Mesodermal cell (in vitro differentiated cells): ENCODE measurements at regions not wholly inside any gene's neighbourhood (a gene's known extent, or its start where the extent isn't known, plus 50 kb on each side); places are given as distances from the start of the nearest gene placed in this dataset.

Source experiments
- H3K27ac ChIP-seq: 2 replicates; pipeline ENCODE4 v1.7.0; 2013; ENCODE audit warnings: mild to moderate bottlenecking, low read depth, low read length, moderate library complexity; ENCODE audit not compliant: severe bottlenecking
- H3K36me3 ChIP-seq: 2 replicates; pipeline ENCODE4 v1.7.1; 2013; ENCODE audit warnings: mild to moderate bottlenecking, low read length, moderate library complexity; ENCODE audit not compliant: control insufficient read depth, insufficient read depth
- H3K4me1 ChIP-seq: one replicate; pipeline ENCODE4 v1.7.1; 2013; ENCODE audit warnings: mild to moderate bottlenecking, low read length; ENCODE audit not compliant: insufficient read depth, control insufficient read depth, poor library complexity, severe bottlenecking
- H3K4me3 ChIP-seq: 2 replicates; pipeline ENCODE4 v1.7.0; 2013; ENCODE audit warnings: low read length, control low read depth, mild to moderate bottlenecking; ENCODE audit not compliant: insufficient read depth, poor library complexity, severe bottlenecking; ENCODE audit errors: extremely low read depth
- H3K9me3 ChIP-seq: 2 replicates; pipeline ENCODE4 v1.7.1; 2013; ENCODE audit warnings: mild to moderate bottlenecking, low read length, moderate library complexity; ENCODE audit not compliant: control insufficient read depth
- WGBS, 2 experiments: methylation state at CpG; one replicate each; pipeline ENCODE4 v1.1.5; 2013; ENCODE audit warnings: missing lambda C conversion rate in 2 of 2; ENCODE audit not compliant: insufficient coverage in 2 of 2; 5-methylcytosine and 5-hydroxymethylcytosine counted together

GRCh38 chr11:28730889-28731288 is 622.7 kb downstream of the METTL15 start:
- H3K4me3 ChIP-seq = no peak overlapping the region
- H3K4me1 ChIP-seq = no peaks in the 10 kb centered on the region
- no peaks in the 10 kb centered on the region for H3K9me3 ChIP-seq
- 67 to 71% methylated on average over 1 of the region's 2 CpGs for WGBS, 2 experiments
- no peaks in the 10 kb centered on the region for H3K36me3 ChIP-seq
- no peak overlapping the region for H3K27ac ChIP-seq

GRCh38 chr11:28730336-28730735 is 622.1 kb downstream of the METTL15 start:
- WGBS, 2 experiments = 76 to 100% methylated on average over 2 to 3 of the region's 3 CpGs
- H3K36me3 ChIP-seq = no peaks in the 10 kb centered on the region
- H3K4me1 ChIP-seq = no peaks in the 10 kb centered on the region
- no peaks in the 10 kb centered on the region for H3K9me3 ChIP-seq
- no peak overlapping the region for H3K27ac ChIP-seq
- H3K4me3 ChIP-seq = no peak overlapping the region

DNA sequence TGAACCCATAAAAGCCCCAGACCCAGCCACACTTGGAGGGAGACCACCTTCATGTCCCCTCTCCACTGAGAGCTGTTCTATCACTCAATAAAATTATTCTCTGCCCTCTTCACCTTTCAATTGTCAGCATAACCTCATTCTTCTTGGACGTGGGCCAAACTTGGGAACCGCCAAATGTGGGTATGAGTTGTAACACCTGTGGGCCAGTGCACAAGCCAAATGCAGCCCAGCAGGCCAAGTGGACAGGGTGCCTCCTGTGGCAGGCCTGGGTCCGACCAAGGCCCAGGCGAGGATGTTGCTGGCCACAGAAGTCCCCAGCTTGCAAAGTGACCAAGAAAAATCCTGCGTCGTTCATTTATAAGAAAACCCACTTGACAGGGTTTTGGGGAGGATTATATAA is 621.2 kb downstream of the METTL15 start:
- Histone ChIP-seq H3K9me3 (no peaks in the 10 kb centered on the region), H3K36me3 (no peaks in the 10 kb centered on the region), H3K4me1 (no peaks in the 10 kb centered on the region), H3K27ac (no peak overlapping the region), H3K4me3 (no peak overlapping the region)
- WGBS, 2 experiments = 93 to 100% methylated on average over 4 to 5 of the region's 6 CpGs

DNA sequence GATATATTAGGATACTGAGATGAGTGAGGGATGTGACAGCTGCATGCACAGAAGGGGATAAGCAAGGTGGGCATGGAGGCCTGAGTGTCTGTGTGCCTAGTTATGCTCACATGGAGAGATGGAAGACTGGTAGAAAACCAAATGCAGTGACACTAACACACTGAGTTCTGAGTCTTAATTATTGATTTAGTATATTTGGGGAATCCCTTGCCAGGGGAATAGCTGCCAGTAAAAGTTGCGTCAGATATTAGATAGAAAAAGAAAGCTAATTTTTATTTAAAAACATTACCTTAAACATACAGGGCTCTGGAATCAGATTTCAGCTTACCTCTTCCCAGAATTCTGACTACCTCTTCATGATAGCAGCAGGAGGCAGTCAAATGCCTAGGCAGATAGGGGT is 620.5 kb downstream of the METTL15 start:
- Histone ChIP-seq H3K27ac (no peak overlapping the region), H3K4me1 (no peaks in the 10 kb centered on the region), H3K4me3 (no peak overlapping the region), H3K9me3 (no peaks in the 10 kb centered on the region), H3K36me3 (no peaks in the 10 kb centered on the region)
- WGBS, 2 experiments = no CpG with 5 or more reads among the region's 1 CpG

GRCh38 chr11:28727254-28727653 is 619.1 kb downstream of the METTL15 start:
- Histone ChIP-seq H3K4me3 (no peak overlapping the region), H3K9me3 (no peaks in the 10 kb centered on the region), H3K36me3 (no peaks in the 10 kb centered on the region), H3K4me1 (no peaks in the 10 kb centered on the region), H3K27ac (no peak overlapping the region)
- WGBS, 2 experiments = 100% methylated on average over 2 of the region's 3 CpGs; no CpG with 5 or more reads in 1 of the 2 experiments

DNA sequence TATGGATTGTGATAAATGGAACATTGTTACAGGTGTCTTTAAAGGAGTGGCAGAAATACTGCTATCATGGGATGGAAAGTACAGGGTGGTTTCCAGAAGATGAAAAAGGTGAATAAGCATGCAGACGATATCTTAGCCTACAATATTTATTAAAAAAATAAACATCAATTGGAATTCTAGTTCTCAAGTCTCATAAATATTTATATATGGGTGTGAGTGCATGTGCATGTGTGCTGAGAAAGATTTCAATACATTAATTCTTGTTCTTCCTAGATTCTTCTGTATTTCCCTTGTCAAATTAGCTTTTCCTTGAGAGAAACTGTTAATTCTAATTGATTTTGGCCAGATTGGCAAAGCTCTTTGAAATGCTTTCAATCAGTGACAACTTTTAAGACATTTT is 618.2 kb downstream of the METTL15 start:
- no CpG with 5 or more reads among the region's 1 CpG for WGBS, 2 experiments
- Histone ChIP-seq H3K4me1 (no peaks in the 10 kb centered on the region), H3K27ac (no peak overlapping the region), H3K4me3 (no peak overlapping the region), H3K36me3 (no peaks in the 10 kb centered on the region), H3K9me3 (no peaks in the 10 kb centered on the region)

DNA sequence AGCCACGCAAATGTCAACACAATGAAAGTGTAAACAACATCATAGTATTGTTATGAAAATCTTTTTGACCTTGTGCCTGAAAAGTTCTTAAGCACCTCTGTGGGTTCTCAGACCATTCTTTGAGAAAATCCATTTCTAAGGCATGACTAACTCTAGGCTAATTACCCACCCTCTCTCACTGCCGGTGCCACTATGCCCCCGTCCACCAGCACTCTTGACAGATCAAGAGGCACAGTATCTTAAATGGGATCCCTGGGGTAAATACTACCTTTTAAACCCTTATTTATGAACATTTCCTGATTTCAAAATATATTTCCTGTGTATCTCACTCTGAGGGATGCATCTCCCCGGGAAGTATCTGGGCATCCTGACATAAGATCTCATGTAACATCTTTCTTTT is 607.5 kb downstream of the METTL15 start:
- Histone ChIP-seq H3K4me1 (no peaks in the 10 kb centered on the region), H3K4me3 (no peak overlapping the region), H3K36me3 (no peaks in the 10 kb centered on the region), H3K27ac (no peak overlapping the region), H3K9me3 (no peaks in the 10 kb centered on the region)
- 31 to 57% methylated on average over 2 to 3 of the region's 4 CpGs for WGBS, 2 experiments

DNA sequence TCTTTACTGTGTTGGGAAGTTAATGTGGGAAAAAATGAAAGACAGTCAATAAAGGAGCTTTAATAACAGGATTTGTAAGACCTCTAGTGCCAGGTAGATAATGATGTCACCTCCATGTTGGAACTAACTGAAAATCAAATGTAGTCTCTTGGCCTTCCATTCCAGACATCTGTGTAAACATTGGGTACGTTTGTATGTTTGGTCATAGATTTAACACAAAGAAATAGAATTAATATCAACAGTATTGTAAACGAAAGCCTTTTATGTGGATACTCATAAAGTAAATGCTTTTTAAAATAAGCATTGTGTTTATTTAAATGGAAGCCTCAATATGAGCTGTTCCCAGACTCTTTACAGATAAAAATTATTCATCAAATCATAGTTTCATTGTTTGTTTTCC is 605.7 kb downstream of the METTL15 start:
- Histone ChIP-seq H3K36me3 (no peaks in the 10 kb centered on the region), H3K9me3 (no peaks in the 10 kb centered on the region), H3K4me1 (no peaks in the 10 kb centered on the region), H3K4me3 (no peak overlapping the region), H3K27ac (no peak overlapping the region)
- WGBS, 2 experiments = no CpG with 5 or more reads among the region's 2 CpGs

GRCh38 chr11:28708075-28708474 is 599.9 kb downstream of the METTL15 start:
- no peak overlapping the region for H3K4me3 ChIP-seq
- H3K9me3 ChIP-seq = no peaks in the 10 kb centered on the region
- WGBS, 2 experiments = no CpG with 5 or more reads among the region's 2 CpGs
- H3K27ac ChIP-seq = no peak overlapping the region
- no peaks in the 10 kb centered on the region for H3K4me1 ChIP-seq
- no peaks in the 10 kb centered on the region for H3K36me3 ChIP-seq

GRCh38 chr11:28704801-28705200 is 596.6 kb downstream of the METTL15 start:
- no peaks in the 10 kb centered on the region for H3K9me3 ChIP-seq
- no peaks in the 10 kb centered on the region for H3K36me3 ChIP-seq
- H3K4me1 ChIP-seq = no peaks in the 10 kb centered on the region
- H3K27ac ChIP-seq = no peak overlapping the region
- no peak overlapping the region for H3K4me3 ChIP-seq

DNA sequence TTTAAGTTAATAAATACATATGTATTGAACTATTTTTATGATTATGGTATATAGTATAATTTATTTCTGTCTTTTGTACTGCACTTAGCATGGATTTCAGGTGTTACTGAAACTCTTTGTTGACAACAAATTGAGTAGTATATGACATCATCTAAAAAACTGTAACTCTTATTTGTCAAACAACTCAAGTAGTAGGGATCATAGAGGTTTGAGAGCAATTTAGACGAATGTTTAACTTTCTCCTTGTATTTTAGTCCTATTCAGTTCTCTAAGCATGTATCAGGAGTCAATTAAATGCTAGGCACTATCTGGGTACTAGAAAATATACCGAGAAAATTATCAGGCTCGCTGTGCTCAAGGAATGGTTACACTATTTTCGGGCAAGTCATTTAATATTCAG is 595.2 kb downstream of the METTL15 start:
- WGBS, 2 experiments = 80 to 100% methylated on average over 2 to 3 of the region's 4 CpGs
- Histone ChIP-seq H3K27ac (no peak overlapping the region), H3K9me3 (no peaks in the 10 kb centered on the region), H3K36me3 (no peaks in the 10 kb centered on the region), H3K4me1 (no peaks in the 10 kb centered on the region), H3K4me3 (no peak overlapping the region)

DNA sequence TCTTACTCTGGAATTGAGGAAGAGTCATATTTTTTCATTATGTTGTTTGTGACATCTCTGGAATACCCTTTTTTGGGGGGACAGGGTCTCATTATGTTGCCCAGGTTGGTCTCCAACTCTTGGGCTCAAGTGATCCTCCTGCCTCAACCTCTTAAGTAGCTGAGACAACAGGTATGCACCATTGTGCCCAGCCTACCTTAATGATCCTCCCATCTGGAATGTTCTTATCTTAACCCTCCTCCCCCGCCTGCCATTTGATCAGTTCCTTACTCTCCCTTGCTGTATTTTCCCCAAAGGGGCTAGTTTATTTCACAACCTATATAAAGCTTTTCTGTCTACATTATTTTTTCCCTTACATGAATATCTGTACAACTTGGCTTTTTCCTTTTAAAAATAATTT is 594.7 kb downstream of the METTL15 start:
- H3K4me3 ChIP-seq = no peak overlapping the region
- H3K36me3 ChIP-seq = no peaks in the 10 kb centered on the region
- H3K4me1 ChIP-seq = no peaks in the 10 kb centered on the region
- H3K9me3 ChIP-seq = no peaks in the 10 kb centered on the region
- WGBS, 2 experiments = 100% methylated on average over 1 of the region's 1 CpG; no CpG with 5 or more reads in 1 of the 2 experiments
- no peak overlapping the region for H3K27ac ChIP-seq
